NOMO-1 treated with dmso at 0.1 percent for 144 hours (cell line): ENCODE measurements at regions not wholly inside any gene's neighbourhood (a gene's known extent, or its start where the extent isn't known, plus 50 kb on each side); places are given as distances from the start of the nearest gene placed in this dataset.
A peak's percentile ranks its signal among the peaks of the same experiment; 100 is the strongest.

ENCODE experiments used
- DNase-seq: peaks from one replicate; lab custom pipeline; 2025; ENCODE audit not compliant: unreplicated experiment; lab: John Stamatoyannopoulos, UW

DNA sequence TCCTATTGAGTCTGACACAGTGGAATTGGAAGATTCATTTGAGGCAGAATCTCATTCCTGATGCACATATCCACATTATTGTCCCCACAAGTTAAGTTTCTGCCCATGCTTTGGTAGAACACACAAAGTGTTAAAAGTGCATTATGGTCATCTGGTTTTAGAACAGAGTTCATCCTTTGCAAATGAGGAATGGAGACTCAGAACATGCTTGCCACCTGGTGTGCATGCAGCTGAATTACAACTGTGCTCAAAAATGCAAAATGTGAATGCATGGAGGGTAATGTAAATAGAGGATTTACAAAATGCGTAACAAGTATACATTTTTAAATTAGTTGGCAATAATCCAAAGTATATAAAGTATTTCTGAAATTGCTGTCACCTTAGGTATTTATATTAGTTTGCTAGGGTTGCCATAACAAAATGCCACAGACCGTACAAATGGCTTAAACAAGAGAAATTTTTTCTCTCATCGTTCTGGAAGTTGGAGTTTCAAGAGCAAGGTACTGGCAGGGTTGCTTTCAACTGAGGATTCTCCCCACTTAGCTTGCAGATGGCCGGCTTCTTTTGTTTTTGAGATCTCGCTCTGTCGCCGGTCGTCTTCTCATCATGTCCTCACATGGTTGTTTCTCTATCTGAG is 671.1 kb downstream of the TAF11L14 start:
- peak; percentile 10 for DNase-seq

DNA sequence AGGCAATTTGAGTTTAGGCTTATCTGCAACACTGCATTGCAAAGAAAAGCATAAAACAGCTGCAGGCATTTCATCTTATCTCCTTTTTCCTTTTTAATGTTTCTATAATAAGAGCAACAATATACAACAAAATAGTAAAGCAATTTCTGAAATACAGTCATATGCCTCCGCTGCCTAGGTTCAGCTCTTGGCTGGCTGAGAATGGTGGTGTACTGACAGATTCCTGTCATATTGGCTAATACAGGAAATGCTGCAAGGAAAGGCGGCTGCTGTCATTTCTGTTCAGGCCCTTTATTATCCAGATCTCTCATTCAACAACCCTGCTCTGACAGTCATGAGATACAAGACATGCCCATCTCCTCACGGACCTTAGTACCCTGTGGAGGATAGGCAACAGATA is 677.0 kb downstream of the TAF11L14 start:
- peak; percentile 59 for DNase-seq

DNA sequence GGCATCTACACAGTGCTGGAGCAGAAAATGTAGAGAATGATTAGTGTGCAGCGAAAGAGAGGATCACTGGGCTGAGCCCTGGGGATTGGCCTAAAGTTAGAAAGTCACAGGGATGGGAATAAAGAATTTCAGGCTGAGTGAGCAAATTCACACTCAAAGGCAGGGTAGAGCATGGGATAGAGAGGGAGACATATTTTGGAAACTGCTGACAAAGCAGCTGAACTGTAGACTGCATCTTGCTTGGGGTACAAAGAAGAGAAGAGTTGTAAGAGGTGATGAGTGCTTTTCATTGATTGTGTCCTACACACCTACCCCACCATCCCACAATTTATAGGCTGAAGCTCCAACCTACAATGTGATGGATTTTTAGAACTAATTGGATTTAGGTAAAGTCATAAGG is 677.8 kb downstream of the TAF11L14 start:
- DNase-seq, result no peak

DNA sequence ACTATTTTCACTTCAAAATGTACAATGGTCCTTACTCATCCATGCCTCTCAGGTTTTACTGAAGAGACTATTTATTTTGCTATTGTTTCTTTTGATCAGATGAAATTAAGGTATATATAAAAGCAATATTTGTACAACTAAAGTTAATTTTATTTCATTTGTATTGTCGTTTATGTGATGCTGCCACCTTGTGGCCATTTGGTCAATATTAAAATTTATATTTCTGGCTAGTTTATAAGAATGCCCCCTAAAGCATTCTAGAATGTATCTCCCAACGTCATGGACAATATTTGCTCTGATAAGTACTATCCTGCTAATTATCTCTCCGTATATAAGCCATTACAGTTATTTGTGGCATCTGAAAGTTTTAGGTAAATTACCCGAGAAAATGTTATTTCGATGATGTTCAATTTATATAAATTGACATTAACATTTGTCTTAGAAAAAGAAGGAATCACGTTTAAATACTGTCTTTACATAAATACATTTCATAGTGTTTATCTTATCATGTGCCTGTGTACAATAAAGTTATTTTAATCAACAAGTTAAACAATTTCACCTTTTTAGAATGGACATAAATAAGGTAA is 680.0 kb downstream of the TAF11L14 start:
- DNase-seq, result no peak

DNA sequence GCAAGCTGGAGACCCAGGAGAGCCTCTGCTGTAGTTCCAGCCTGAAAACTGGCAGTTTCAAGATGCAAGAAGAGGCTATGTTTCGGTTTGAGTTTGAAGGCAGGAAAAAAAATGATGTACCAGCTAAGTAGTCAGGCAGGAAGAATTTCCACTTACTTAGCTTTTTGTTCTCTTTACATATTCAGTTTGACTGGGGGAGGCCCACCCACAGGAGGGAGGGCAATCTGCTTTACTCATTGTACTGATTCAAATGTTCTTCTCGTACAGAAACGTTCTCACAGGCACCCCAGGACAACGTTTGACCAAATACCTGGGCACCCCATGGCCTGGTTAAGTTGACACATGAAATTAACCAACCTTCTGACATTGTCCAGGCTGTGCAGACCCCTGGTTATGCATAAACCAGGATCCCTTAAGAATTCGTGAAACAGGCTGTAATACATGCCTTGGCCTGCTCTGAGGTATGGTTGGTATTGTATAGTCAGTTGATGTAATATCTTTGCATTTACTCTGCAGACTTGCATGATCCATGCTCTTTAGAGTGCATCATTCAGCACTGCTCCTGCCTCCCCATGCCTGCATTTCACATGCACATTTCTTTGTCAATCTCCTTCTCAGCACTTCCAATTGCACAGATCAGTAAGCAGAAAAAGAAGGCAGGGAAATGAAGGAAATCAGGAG is 687.1 kb downstream of the TAF11L14 start:
- no peak for DNase-seq

DNA sequence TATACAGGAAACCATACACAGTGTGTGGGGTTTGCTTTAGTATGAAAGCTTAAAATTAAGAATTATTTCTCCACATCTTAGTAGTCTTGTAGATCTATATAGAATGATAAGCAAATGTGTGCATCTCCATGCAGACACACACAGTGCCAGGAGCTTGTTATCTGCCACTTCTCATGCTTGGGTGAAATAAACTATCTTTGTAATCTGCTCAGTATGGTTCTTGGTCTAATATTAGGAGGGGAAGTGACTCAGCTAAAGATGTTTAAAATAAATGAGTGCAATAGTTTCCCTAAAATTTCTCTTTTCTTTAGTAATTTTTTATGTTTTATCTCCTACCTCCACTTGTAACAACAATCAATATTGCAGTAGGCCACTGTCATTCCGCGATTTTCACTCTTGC is 689.6 kb downstream of the TAF11L14 start:
- no peak for DNase-seq

DNA sequence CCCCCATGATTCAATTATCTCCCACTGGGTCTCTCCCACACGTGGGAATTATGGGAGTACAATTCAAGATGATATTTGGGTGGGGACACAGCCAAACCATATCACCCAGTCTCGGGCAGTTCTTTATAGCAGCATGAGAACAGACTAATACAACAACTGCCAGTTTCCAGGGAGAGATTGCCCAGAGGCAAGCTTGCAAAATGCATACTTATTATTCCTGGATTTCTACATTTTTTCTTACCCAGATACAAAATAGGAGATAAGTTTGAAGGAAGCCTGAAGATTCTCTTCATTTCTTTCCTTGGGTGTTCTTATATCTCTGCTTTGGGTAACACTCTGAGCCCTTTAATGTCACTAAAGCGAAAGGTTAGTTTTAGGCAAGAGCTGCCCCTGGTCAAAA is 691.2 kb downstream of the TAF11L14 start:
- no peak for DNase-seq

DNA sequence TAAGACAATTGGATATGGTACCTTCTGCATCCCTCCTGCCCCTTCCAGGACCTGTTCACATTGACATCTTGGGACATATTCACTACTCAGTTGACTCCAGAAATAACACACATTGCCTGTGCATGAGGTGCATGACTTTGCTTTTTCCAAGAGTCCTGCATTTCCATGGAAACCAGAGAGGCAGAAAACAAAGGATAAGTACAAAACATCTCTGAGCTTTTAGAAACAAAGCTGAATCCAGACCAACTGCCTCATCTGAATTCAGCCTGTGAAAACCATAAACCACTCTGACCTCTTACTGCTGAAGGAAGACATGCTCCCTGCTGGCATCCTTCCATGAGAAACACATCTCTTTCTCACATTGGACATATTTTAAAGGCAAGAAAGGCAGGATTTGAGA is 695.1 kb downstream of the TAF11L14 start:
- no peak for DNase-seq

DNA sequence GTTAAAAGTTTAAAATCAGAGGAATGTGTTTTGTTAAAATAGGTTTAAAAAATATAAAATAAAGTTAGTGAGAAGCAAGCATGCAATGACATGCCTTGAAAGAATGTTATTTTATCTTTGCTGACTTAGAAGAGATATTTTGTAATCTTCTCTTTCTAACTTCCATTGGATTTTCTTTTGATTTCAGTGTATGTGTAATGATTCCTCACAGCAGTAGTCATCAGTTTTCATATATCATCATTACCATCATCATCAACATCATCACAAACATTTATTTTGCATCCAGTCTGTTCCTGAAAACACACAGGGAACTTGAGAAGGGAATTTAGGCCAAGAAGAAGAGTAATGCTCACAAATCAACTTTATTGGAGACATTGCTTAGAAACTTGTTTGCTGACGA is 699.6 kb downstream of the TAF11L14 start:
- DNase-seq, result no peak

DNA sequence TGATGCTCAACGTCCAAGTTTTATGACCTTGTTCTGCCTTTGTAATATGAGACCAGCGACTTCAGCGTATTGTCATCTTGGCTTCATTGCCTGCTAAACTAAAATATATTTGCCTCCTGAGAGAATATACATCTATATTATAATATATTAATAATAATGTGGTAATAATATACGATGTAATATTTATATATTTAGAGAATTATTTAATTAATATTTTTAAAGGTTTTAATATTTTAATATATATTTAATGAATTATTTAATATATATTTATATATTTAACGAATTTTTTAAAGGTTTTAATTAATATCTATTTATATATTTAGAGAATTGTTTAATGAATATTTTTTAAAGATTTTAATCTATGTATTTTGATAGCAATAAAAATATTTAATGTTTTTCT is 700.7 kb downstream of the TAF11L14 start:
- DNase-seq, result no peak

DNA sequence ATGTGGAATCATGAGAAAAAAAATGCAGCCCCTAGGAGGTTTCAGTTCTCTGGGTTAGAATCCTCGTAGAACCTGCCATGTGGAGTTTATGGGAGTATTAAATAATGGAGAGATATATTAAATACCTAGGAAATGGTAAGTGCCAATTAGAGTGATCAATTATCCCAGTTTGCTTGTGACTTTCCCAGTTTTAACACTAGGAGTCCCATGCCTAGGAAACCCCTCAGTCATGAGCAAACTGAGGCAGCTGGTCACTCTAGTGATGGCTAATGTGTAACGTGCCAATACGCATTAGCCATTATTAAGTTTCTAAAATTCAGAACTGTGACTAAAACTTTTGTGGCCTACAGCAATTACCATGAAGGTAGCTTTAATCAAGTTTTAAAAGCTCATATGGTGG is 720.6 kb downstream of the TAF11L14 start:
- DNase-seq, result no peak

DNA sequence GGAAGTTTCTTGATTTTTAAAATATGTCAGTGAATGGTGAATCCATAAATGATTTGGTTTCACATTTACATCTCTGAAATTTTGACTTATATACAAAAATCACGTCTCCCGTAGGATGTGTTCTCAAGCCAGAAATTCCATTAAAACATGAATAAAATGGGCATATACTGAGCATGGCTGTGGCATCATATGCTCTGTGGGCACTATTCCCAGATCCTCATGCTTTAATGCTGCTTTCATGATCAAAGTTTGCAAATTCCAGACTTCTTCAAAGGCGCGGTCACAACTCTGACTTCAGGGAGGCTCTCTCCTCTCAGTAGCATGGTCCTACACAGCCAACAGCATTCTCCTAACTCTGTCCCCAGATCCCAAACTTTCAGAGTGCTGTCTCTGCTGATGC is 723.2 kb downstream of the TAF11L14 start:
- DNase-seq, result no peak

DNA sequence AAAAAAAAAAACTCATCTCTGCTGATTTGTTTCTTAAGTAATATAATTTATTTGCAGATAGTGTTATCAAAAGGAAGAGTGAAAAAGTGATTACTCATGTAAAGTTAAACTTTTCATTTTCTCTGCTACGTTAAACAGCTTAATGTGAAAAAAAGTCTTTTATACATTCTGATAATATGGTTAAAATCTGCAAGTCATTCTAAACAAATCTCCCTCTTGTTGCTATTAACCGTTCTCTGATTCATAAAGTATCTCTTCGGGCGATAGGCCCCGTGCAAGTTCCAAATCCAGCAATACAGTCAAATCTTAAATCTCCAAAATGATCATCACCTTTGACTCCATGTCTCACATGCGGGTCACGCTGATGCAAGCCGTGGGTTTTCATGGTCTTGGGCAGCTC is 732.0 kb downstream of the TAF11L14 start:
- no peak for DNase-seq

DNA sequence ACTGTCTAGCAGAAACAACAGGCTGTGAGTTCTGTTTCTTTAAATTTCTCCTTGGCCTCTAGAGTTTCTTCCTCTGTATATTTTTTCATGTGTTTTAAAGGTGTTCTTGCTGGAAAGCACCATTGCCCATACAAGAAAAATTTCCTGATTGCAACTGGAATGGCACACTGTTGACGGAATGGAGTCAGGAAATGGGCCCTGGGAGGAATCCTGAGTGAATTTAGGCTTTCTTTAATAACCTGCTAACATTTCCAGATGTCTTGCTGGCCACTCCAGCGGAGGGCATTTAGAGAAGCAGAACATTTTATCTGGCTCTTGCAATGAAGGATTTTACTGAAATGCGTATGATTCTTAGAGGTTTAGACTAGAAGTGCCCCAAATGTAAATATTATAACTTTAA is 736.3 kb downstream of the TAF11L14 start:
- DNase-seq, result no peak

DNA sequence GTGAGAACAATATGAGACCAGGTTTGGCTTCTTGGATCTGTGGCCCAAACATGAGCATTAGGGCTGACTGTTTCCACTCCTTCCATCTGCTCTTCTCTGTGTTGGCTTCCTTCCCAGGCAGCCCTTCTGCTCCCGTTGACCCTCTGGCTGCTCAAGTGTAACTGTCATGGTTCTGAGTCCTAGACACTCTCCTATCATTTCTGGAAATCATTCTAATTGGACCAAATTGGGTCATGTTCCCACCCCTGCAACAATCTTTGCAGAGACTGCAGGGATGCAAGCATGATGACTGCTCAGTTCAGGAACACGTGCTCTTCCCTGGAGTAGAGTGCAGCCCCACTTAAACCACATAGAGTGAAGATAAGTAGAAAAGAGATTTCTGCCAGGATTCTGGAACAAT is 741.4 kb downstream of the TAF11L14 start:
- DNase-seq, result no peak

DNA sequence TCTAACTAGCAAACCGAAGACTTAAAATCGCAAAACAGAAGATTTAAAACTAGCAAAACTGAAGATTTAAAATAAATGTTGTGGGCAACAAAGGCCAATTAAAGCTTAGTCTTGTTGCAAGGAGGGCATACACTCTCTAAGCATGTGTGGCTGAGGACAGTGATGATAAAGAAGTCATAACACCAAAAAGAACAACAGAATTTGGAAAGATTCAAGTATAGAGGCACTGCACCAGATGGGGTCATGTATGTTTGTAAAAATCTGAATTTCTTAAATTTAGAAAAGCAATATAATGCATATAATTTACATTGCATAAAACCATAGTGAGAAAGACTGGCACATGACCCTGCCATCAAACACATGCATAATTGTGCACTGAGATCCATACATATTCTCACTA is 743.8 kb downstream of the TAF11L14 start:
- DNase-seq, result no peak

DNA sequence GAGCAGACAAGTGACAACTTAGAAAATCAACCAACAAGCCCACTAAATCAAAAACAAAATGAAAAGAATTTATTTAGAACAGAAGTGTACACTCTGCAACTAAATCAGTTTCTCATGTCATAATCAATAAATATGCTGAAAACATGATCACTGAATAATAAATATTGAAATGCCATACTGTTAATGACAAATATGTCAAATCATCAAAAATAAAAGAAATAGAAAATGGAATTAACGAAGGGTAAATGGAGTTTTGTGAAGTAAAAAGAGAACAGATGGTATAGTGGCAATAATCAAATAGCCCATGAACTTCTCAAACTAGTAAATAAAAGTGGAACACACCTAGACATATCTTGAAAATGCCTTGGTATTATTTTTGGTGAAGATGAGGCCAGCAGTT is 744.9 kb downstream of the TAF11L14 start:
- no peak for DNase-seq

DNA sequence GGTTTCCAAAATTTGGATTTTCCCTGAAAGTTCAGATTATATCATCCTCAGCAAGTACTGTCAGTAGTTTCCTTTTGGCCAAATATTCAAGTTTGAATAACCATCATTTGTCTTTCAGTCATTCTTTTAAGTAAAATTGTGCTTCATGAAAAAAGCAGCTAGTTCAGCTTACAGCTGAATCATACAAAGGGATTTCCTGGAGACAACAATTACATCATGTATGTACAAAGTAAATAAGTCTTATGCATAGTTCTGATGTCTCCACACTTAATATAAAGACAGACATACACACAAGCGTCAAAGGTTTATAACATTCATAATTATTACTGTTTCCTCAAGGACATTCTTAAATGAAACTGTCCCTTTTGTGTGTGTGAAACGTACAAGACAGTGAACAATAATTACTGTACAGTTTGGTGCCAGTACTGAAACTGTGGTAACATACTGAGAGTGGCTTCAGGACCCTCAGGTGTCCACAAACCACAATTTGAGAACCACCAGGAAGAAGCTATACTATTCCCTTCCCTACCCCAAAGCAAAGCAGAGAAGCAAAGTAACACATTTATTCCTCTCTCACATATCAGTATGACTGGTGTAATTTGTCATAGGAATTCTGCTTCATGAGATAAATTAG is 746.6 kb downstream of the TAF11L14 start:
- DNase-seq, result no peak

DNA sequence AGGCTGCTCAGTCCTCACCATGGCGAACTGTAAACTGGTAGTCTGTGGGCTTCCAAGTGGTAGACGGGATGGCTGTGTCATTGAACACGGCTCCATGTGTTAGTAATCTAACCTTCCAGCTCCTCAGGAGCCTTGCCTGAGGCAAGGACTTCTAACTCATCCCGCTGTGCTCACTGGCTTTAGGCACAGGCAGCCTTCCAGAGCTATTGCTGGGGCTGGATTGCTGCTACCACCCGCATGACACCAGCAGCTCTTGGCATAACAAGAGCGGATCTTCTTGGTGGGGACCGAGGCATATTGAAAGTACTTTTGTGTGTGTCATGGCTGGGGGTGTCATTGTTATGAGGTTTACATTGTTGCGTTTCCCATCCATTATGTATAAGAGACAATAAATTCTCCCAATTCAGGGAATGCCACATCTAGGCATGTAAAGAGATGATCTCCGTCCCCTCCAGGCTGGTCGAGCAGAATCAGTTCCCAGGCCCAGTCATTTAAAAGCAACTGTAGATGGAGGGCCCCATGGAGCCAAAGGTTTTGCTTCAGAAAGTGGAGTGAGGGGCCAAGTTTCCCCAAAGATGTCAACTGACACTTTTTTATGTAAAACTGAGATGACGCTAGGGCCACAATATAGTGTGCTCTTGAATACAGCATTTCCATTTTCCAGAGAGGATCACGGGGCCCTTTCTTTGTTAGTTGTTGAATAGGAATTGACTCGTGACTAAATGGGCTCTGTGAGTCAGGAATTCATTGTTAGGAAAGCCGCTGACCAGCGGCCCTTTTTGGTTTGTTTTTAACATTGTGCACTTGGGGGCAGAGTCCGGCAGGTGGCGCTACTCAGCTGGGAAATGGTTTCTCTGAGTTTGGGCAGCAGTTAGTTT is 759.5 kb downstream of the TAF11L14 start:
- DNase-seq, result no peak

DNA sequence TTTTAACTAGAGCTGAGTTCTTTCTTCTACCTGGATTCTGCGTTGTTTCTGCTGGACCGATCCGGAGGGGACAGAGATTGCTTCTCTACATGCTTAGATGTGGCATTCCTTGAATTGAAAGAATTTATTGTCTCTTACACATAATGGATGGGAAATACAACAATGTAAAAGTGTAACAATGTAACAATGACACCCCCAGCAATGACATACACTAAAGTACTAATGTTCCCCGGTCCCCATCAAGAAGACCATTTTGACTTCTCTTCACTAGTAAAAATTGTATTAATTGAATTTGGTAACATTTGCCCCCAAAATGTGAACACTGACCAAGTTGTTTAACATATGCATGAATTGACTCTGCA is 760.2 kb downstream of the TAF11L14 start:
- no peak for DNase-seq
